Upper lobe of left lung (tissue), 6 donors: ENCODE measurements at regions not wholly inside any gene's neighbourhood (a gene's known extent, or its start where the extent isn't known, plus 50 kb on each side); places are given as distances from the start of the nearest gene placed in this dataset.

ENCODE experiments used
- ATAC-seq, 2 donors: fragments of 200-7000 bp; cut with Tn5 transposase; one replicate each; pipeline ENCODE4 v1.9.1; 2022; ENCODE audit warnings: mild to moderate bottlenecking in 2 of 2, moderate library complexity in 2 of 2; ENCODE audit not compliant: low FRiP score in 2 of 2
- DNase-seq, 2 donors: peaks; one replicate each; pipeline ENCODE4 v3.0.0-alpha.2; 2019 to 2020
- H3K27ac ChIP-seq, 4 donors: fragments of 200-600 bp; sonication (generic); one replicate each; pipeline ENCODE4 v1.5.1; 2016 to 2019
- H3K27me3 ChIP-seq, 4 donors: fragments of 200-600 bp; sonication (generic); one replicate each; pipeline ENCODE4 v1.5.1; 2017 to 2019
- H3K36me3 ChIP-seq, 4 donors: fragments of 200-600 bp; sonication (generic); one replicate each; pipeline ENCODE4 v1.5.1; 2016 to 2019
- H3K4me1 ChIP-seq, 4 donors: fragments of 200-600 bp; sonication (generic); one replicate each; pipeline ENCODE4 v1.5.1; 2018 to 2019
- H3K4me3 ChIP-seq, 4 donors: fragments of 200-600 bp; sonication (generic); one replicate each; pipeline ENCODE4 v1.5.1; 2017 to 2019; ENCODE audit warnings: mild to moderate bottlenecking in 2 of 4, moderate library complexity in 1 of 4
- H3K9me3 ChIP-seq, 4 donors: fragments of 200-600 bp; sonication (generic); one replicate each; pipeline ENCODE4 v1.5.1; 2018 to 2019
- CTCF ChIP-seq, 6 experiments: fragments of 450-650 bp in 4 of 6; fragments of 200-600 bp in 2 of 6; sonication (generic) in 2 of 6; IDR thresholded peaks; one replicate each; pipeline ENCODE4 v1.5.1; 2016 to 2019; ENCODE audit warnings: antibody characterized with exemption in 6 of 6
- EP300 ChIP-seq, 4 donors: sonication (generic); formaldehyde crosslinking; IDR thresholded peaks; one replicate each; pipeline ENCODE4 v1.5.1; 2017; ENCODE audit warnings: antibody characterized with exemption in 4 of 4, control low read depth in 2 of 4
- POLR2A ChIP-seq, 4 donors: fragments of 450-650 bp; IDR thresholded peaks; one replicate each; pipeline ENCODE4 v1.5.1; 2016 to 2017; ENCODE audit warnings: antibody characterized with exemption in 4 of 4, mild to moderate bottlenecking in 2 of 4
- POLR2AphosphoS5 ChIP-seq, 2 donors: sonication (generic); formaldehyde crosslinking; IDR thresholded peaks; one replicate each; pipeline ENCODE4 v1.5.1; 2017; ENCODE audit warnings: antibody characterized with exemption in 2 of 2
- WGBS, 2 donors: methylation state at CpG; one replicate each; pipeline ENCODE4 v1.1.5; 2017 to 2018; 5-methylcytosine and 5-hydroxymethylcytosine counted together
- donor health status: DM: no; HTN: no; CAD: no; lungs with moderate emphysema.
- donor health status: DM: no; HTN: yes; CAD: no; lungs with severe emphysema.

GRCh38 chr5:88662846-88663245 is 220.1 kb downstream of the MEF2C start:
- DNase-seq = no peak

GRCh38 chr5:88661806-88662207 is 221.2 kb downstream of the MEF2C start:
- H3K27ac ChIP-seq = no peak overlapping the region
- peaks cover 13 to 26% (median 18%) of the 10 kb centered on the region in 4 donors for H3K4me1 ChIP-seq
- TF ChIP-seq EP300 (IDR thresholded peaks at IDR 0.05) (no peak), POLR2AphosphoS5 (IDR thresholded peaks at IDR 0.05) (no peak), CTCF (IDR thresholded peaks at IDR 0.05) (no peak)
- H3K4me3 ChIP-seq = no peak overlapping the region
- no peaks in the 10 kb centered on the region for H3K9me3 ChIP-seq
- no peak for DNase-seq
- 16 to 35% methylated on average over 2 of the region's 2 CpGs for WGBS, 2 donors
- ATAC-seq = no peak
- H3K27me3 ChIP-seq = peaks cover 0 to 60% (median 24%) of the 10 kb centered on the region in 4 donors
- no peaks in the 10 kb centered on the region for H3K36me3 ChIP-seq

More at GRCh38 chr5:88662846-88663245, 220.1 kb downstream of the MEF2C start:
- Histone ChIP-seq H3K9me3 (no peaks in the 10 kb centered on the region), H3K27ac (no peak overlapping the region), H3K4me3 (no peak overlapping the region), H3K36me3 (no peaks in the 10 kb centered on the region), H3K4me1 (peaks cover 20 to 36% (median 28%) of the 10 kb centered on the region in 4 donors), H3K27me3 (peaks cover 2 to 70% (median 29%) of the 10 kb centered on the region in 4 donors)
- WGBS, 2 donors = 11 to 12% methylated on average over 6 of the region's 6 CpGs
- no peak for ATAC-seq
- TF ChIP-seq CTCF (IDR thresholded peaks at IDR 0.05) (no peak), POLR2AphosphoS5 (IDR thresholded peaks at IDR 0.05) (no peak), POLR2A (IDR thresholded peaks at IDR 0.05) (no peak), EP300 (IDR thresholded peaks at IDR 0.05) (no peak)

- H3K36me3 ChIP-seq = no peaks in the 10 kb centered on the region
- H3K4me1 ChIP-seq = peaks cover 11 to 25% (median 14%) of the 10 kb centered on the region in 4 donors
- no peak overlapping the region for H3K27ac ChIP-seq
- TF ChIP-seq CTCF (IDR thresholded peaks at IDR 0.05) (no peak), EP300 (IDR thresholded peaks at IDR 0.05) (no peak), POLR2AphosphoS5 (IDR thresholded peaks at IDR 0.05) (no peak), POLR2A (IDR thresholded peaks at IDR 0.05) (no peak)
- no peaks in the 10 kb centered on the region for H3K9me3 ChIP-seq
- H3K27me3 ChIP-seq = peaks cover 0 to 55% (median 24%) of the 10 kb centered on the region in 4 donors
- peak in 1 of 2 donors; percentile 68 for ATAC-seq
- peak overlapping the region in 3 of 4 donors; percentile 29 to 38 (median 37) for H3K4me3 ChIP-seq
- WGBS, 2 donors = 5 to 7% methylated on average over 13 to 18 of the region's 53 CpGs
- peak; percentile 40 to 88 for DNase-seq
Observed at GRCh38 chr5:88660947-88661805, 221.8 kb downstream of the MEF2C start.

- no peak for TF ChIP-seq POLR2A (IDR thresholded peaks at IDR 0.05)
- TF ChIP-seq CTCF (IDR thresholded peaks at IDR 0.05) = no peak
- no peak for TF ChIP-seq POLR2AphosphoS5 (IDR thresholded peaks at IDR 0.05)
- TF ChIP-seq EP300 (IDR thresholded peaks at IDR 0.05) = no peak
- Histone ChIP-seq H3K36me3 (no peaks in the 10 kb centered on the region), H3K4me1 (peaks cover 11 to 21% (median 14%) of the 10 kb centered on the region in 4 donors), H3K4me3 (peak overlapping the region in 3 of 4 donors; percentile 29 to 38 (median 37)), H3K27ac (no peak overlapping the region), H3K9me3 (no peaks in the 10 kb centered on the region), H3K27me3 (peaks cover 0 to 49% (median 21%) of the 10 kb centered on the region in 4 donors)
- 3 to 7% methylated on average over 23 to 24 of the region's 41 CpGs for whole genome bisulfite sequencing, 2 donors
- DNase-seq (peak in 1 of 2 donors; percentile 47), ATAC-seq (peak in 1 of 2 donors; percentile 56)
Observed at GRCh38 chr5:88660264-88660946, 222.6 kb downstream of the MEF2C start.
